Fibroblast of villous mesenchyme (primary cell): ENCODE measurements at regions not wholly inside any gene's neighbourhood (a gene's known extent, or its start where the extent isn't known, plus 50 kb on each side); places are given as distances from the start of the nearest gene placed in this dataset.

ENCODE experiments used
- DNase-seq: peaks from one replicate; pipeline ENCODE4 v3.0.0-alpha.2; 2010; ENCODE audit warnings: low read depth
- H3K4me3 ChIP-seq: 2 replicates; pipeline ENCODE4 v1.5.1; 2011; ENCODE audit warnings: low read depth, mild to moderate bottlenecking, low read length
- TF ChIP-seq, protein P1 (sequence below): IDR thresholded peaks from 2 replicates; pipeline ENCODE4 v1.5.1; 2012; ENCODE audit warnings: low read depth, mild to moderate bottlenecking, low read length; ENCODE audit not compliant: insufficient read depth

DNA sequence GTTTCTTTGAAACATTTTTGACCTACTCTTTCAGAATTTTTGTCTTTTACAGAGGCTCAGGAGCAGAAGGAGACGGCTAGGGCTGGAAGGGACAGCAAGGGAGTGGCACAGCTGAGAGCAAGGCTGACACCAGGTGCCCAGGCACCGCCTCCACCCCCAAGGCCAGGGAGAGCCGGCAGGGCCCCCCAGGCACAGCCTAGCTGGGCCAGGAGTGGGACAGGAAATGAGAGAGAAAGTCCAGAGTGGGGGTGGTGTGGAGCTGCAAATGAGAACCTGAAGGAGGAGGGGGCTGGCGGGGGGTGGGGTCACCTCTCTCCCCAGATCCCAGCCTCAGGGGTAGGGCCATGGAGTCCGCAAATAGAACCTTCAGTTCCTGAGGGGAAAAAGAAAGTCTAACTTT lies 236.7 kb downstream of the CDC5L start:
- TF ChIP-seq, protein P1, sequence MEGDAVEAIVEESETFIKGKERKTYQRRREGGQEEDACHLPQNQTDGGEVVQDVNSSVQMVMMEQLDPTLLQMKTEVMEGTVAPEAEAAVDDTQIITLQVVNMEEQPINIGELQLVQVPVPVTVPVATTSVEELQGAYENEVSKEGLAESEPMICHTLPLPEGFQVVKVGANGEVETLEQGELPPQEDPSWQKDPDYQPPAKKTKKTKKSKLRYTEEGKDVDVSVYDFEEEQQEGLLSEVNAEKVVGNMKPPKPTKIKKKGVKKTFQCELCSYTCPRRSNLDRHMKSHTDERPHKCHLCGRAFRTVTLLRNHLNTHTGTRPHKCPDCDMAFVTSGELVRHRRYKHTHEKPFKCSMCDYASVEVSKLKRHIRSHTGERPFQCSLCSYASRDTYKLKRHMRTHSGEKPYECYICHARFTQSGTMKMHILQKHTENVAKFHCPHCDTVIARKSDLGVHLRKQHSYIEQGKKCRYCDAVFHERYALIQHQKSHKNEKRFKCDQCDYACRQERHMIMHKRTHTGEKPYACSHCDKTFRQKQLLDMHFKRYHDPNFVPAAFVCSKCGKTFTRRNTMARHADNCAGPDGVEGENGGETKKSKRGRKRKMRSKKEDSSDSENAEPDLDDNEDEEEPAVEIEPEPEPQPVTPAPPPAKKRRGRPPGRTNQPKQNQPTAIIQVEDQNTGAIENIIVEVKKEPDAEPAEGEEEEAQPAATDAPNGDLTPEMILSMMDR, result no peak
- H3K4me3 ChIP-seq, result no peak overlapping the region
- no peak for DNase-seq

DNA sequence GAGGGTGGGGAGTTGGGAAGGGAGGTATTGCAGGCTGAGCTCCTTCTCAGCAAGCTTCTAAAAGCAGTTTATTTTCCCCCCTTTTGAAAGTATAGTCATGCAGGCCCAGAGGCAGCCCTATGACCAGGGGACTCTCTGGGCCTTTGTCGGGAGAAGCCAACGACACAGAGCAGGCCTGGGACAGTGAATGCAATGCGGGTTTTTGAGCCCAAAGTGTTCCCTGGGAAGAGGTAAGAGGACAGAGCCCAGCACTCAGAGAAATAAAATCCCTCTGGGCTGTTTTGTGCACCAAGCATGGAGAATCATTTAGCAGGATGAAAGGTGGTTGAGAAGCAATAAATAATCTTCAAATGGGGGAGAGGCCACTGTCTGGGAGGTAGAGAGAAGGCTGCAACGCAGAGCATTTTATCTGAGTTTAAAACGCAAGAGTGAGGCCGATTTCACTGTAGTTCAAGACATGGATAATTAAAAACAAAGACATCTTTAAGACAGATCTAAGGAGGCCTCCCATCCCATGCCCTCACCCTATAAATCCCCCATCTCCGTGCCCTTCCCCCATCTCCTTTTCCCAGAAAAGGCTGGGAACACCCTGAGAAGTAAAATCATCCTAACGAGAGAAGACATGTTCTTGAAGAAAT lies 237.5 kb downstream of the CDC5L start:
- no peak for DNase-seq
- TF ChIP-seq, protein P1, result no peak
- H3K4me3 ChIP-seq, result no peak overlapping the region

DNA sequence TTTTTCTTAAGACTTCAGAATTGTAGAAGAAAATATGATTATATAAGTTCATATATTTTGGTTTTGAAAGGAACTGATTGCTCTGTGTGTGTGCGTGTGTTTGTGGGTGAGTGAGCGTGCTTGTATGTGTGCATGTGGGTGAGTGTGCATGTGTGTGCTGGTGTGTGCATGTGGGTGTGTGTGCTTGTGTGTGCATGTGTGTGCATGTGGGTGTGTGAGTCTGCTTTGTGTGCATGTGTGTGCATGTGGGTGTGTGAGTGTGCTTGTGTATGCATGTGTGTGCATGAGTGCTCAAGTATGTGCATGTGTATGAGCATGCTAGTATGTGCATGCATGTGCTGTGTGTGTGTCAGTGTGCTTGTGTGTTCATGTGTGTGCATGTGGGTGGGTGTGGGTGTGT lies 238.5 kb downstream of the CDC5L start:
- TF ChIP-seq, protein P1, result no peak
- H3K4me3 ChIP-seq, result no peak overlapping the region

DNA sequence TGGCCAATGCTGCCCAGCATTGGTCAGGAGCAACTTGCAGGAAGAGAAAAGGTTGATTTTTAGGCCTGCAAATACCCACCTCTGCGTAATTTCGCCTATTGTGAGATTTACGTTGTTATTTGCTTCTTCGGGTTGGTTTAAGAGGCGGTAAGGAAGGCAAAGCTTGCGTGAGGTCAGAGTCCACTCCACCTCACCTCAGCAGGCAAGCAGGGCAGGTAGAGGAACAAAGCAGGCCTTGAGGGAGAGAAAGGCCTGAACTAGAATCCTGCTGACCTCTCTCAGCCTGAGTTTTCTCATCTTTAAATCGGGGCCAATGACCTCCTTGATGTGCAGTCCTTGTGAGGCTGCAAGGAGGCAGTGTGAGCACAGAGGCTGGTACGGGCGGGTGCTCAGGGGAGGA lies 239.1 kb downstream of the CDC5L start:
- TF ChIP-seq, protein P1, result no peak
- DNase-seq, result no peak
- no peak overlapping the region for H3K4me3 ChIP-seq

More for the DNA sequence above, 238.5 kb downstream of the CDC5L start:
- no peak for DNase-seq

DNA sequence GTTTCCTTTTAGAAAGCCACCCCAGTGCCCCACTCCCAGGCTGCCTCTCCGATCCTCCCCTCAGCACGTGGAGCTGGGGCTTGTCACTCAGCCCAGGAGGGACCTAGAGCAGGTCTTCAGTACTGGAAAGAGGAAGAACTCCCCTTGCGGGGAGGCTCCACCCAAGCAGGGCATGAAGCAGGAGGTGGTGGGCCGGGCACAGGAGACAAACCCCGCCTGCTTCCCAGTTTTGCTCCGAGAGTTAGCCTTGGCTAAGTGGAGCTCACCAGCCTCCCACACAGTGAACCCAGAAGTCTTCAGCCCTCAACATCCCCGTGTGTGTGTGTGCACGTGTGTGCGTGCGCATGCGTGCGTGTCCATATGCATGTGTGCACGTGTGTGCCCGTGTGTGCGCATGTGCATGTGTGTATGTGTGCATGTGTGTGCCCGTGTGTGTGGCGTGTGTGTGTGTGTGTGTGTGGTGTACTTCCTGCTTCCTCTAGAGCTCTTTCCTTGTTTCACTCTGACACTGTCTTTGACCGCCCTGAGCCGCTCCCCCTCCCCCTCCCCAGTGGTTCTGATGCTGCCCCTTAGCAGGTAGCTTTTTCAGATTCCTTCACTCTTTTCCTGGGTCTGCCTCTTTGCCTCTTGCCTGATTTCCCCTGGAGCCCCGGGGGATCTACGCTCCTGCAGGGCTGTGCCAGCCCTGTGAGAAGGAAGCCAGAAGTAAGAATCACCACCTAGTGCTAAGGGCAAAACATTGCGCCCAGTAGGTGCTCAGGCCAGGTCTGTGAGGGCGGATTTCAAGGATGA lies 239.8 kb downstream of the CDC5L start:
- TF ChIP-seq, protein P1, result no peak
- DNase-seq, result no peak
- no peak overlapping the region for H3K4me3 ChIP-seq

DNA sequence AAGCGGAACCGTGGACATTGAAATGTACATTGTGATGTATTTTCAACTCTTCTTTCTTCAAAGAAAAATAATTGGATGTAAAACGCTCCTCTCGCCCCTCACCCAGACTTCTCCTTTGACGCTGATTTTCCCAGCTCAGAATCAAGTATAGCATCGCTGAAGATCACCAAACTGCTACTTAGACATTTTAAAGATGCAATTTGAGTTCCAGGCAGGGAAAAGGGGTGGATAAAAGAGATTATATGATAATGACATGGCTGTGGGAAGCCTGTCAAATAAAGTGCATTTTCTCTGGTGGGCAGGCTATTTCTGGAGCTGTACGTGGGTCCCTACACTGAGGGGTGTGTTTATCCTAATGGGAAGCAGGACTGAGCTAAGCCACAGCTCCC lies 240.4 kb downstream of the CDC5L start:
- TF ChIP-seq, protein P1, result no peak
- no peak for DNase-seq
- H3K4me3 ChIP-seq, result no peak overlapping the region
